ENCODE measurements at regions not wholly inside any gene's neighbourhood (a gene's known extent, or its start where the extent isn't known, plus 50 kb on each side); places are given as distances from the start of the nearest gene placed in this dataset.
A peak's percentile ranks its signal among the peaks of the same experiment; 100 is the strongest.
"Not testable (repeated sequence)": the region's sequence is repeated elsewhere in the genome, so short reads cannot be mapped to it uniquely, and the experiment has no call there.

GRCh38 chr2:8505311-8505920 is 176.4 kb upstream of the ID2 start:
- no peak for DNase-seq

DNA sequence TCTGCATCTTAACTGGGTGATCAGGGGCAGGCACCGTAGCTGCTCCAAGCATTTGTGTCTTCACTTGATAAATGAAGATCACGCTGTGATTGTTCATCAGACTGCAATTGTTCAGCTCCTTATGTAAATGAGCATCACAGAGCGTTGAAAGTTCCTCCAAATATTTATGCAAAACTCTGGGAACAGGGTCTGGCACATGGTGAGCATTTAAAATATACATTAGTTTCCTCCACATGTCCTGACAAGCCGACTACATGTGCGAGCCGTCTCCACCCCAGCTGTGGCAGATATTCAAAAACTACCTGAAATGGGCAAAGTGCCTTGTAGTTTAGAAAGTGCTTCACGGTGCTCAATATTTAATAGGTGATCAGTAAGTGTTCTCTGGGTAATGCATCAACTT is 175.1 kb upstream of the ID2 start:
- DNase-seq, result no peak

DNA sequence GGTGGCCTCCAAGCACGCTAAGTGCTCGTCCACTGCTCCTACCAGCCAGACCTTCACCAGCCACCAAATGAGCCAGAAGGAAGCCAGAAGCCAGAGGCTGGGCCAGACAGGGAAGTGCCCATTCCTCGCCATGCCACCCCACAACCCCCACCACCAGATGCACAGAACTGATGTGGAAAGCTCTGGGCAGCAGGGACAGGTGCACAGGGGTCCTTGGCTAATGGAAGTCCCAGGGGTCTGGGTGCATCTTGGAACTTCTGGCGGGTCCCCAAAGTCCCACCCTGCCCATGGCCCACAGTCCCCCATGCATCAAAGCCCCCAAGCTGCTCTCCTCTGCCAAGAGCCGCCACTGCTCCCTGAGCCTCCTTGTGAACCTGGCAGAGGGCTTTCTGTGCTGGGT is 173.1 kb upstream of the ID2 start:
- no peak for DNase-seq

DNA sequence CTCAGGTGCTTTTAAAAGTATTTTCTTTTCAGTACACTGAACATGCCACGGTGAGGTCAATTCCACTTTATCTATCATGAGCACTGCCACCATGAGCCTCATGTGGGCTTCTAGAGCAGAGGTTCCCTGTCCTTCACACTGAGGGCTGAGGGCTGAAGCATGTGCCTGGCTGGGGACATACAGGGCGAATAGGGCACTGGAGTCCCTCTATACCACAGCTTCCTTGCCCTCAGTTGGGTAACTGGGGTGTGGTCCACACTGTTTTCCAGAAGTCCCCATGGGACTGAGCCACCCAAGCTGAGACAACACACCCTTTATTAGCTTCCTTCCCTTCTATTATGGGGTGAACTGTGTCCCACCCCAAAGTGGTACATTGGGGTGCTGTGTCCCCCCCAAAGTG is 172.2 kb upstream of the ID2 start:
- no peak for DNase-seq

DNA sequence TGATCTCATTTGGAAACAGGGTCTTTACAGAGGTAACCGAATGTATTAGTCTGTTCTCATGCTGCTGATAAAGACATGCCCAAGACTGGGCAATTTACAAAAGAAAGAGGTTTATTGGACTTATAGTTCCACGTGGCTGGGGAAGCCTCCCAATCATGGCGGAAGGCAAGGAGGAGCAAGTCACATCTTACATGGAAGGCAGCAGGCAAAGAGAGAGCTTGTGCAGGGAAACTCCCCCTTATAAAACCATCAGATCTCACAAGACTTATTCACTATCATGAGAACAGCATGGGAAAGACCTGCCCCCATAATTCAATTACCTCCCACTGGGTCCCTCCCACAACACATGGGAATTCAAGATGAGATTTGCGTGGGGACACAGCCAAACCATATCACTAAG is 171.8 kb upstream of the ID2 start:
- DNase-seq, result not testable (repeated sequence)

DNA sequence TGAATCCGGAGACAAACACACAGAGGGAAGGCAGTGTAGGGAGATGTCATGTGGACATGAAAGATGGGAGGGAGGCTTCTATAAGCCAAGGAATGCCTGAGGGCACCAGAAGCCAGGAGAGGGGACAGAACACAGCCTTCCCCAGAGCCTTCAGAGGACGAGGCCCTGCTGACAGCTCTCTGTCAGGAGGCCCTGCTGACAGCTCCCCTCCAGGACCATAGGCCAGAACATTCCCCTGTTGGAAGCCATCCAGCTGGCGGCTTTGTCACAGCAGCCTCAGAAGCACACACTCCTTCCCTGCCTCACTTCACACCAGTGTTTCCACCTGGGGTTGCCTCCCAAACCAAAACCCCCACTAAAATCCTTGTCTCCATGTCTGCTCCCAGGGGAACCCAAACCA is 171.3 kb upstream of the ID2 start:
- DNase-seq, result no peak

DNA sequence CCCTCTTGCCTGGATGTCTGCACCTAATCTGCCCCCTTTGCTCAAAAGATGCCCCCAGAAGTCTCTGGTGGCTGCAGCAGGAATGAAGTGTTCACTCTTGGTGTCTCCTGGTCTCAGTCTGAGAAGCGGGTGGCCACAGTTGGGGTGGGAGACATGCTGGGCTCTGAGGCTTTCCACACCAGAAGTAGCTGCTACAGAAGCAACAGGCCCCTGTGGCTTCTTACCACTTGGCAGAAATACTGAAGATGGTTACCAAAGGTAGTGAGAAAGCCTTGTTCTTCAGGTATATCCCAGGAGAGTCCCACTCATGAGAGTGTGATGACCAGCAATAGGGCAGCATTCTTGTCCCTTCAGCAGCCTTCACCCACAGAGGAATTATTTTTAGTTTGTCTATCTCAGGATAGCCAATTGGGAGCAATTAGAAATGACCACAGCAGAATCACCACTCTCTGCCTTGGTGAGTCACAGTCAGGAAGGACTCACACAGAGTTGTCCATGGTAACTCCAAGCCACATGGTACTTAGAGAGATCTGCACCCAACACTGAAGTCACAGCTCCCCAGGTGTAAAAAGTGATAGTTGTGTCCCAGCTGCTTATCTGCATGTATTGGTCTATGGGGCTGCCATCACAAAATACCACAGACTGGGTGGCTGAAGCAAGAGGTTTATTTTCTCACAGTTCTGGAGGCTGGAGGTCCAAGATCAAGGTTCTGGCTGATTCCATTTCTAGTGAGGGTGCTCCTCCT is 169.8 kb upstream of the ID2 start:
- no peak for DNase-seq

DNA sequence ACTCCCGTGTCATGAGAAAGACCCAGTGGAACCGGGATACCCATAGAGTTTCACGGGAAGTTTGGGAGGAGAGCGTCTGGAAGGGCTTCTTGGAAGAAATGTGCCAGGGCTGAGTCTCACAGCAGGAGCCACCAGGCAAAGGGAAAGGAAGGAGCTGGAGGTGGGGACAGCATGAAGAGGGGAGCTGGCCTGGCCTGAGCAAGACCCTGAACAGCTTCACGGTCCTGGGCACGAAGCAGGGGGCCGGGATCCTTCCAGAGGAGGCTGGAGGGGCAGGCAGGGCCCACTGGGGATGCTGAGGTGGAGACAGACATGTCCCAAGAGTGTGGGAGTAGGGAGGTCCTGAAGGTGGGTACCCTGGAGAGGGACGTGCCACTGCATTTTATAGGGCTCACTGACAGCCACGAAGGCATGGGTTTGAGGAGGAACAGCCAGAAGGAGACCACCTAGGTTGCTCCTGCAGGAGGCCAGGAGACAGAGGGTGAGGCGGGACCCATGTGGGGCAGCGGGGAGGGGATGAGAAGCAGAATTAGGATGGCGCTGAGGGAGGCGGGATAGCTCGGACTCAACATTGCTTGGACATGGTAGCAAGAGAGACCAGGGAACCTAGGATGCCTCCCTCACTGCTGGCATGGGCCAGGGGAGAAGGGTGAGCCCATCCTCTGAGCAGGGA is 168.1 kb upstream of the ID2 start:
- no peak for DNase-seq

DNA sequence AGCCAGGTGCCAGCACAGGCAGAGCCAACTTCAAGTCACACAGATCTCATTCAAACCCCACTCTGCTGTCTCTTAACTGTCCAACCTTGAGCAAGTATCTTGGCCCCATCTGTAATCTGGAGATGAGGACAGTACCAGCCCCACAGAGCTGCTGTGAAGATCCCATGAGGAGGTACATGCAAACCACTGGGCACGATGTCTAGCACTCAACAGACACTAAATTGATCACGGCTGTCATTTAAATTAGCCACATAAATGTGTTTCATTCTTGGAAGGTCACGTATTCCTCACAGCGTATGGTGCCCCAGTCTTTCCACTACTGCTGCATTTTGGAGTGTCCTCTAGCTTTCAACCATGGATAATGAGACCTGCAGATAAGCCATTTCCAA is 167.6 kb upstream of the ID2 start:
- no peak for DNase-seq

DNA sequence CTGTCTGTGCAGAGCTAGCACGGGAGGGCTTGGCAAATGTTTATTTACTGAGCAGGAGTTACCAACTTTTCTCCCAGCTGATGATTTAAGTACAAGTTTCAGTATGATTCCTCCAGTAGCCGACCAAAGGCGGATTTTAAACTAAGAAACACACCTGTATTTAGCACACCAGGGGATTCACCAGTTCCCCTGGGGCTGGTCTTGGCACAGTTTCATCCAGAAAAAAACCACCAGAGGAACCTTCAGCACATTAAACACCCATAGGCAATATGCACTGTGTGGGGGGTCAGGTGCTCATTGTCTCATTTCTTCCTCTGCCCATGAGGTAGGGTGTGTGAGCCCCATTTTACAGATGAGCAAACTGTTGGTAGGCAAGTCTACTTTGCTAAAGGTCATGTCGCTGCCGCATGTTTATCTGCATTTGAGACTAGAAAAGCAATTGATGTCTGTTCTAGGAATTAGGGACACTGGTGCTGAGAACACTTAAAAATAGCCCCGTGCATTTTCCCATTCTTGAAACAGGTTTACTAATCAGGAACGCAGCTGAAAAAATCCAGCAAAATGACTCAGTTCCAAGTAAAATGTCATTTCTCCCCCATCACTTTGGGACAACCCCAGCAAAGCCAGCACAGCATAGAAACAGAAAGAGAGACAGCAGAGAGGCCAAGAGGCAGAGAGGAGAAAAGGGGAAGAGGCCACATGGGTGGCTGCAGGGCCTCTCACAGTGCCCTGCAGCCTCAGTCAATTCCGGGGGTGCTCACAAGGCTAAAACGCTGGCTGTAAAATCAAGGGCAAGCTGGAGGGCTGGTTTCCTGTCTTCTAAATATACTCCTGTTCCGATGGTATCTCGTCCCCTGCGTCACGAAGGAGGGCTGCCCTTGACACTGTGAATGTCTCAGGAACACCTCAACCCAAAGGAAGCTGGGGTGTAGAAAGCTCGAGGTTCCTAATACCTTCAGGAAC is 166.8 kb upstream of the ID2 start:
- peak; percentile 72 for DNase-seq

DNA sequence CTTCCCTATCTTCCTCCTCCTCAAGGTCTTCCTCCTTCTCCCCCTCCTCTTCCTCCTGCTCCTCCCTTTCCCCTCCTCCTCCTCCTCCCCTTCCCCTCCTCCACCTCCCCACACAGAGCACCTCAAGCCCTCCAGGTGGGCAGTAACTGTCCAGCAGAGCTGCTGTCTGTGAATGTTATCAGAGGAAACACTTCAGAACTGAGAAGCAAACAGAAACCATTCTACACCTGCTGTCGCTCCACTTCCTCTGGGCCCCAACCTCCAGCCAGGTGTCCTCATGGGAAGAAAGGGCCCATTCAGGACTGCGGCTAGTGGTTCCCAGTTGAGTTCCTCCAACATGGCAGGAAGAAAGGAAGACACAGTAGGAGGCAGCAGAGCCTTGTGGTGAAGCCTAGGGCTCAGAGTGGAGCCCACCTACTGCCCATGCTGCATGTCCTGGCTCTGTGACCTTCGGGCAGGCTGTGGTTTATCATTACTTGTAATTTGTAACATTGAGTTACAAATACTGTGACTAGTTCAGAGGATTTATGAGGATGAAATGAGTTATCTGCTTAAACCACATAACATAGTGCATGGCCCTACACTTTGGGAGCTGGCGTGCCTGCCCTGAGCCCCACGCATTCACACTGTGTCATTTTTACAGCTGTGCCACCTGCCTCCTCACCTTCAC is 165.9 kb upstream of the ID2 start:
- no peak for DNase-seq

DNA sequence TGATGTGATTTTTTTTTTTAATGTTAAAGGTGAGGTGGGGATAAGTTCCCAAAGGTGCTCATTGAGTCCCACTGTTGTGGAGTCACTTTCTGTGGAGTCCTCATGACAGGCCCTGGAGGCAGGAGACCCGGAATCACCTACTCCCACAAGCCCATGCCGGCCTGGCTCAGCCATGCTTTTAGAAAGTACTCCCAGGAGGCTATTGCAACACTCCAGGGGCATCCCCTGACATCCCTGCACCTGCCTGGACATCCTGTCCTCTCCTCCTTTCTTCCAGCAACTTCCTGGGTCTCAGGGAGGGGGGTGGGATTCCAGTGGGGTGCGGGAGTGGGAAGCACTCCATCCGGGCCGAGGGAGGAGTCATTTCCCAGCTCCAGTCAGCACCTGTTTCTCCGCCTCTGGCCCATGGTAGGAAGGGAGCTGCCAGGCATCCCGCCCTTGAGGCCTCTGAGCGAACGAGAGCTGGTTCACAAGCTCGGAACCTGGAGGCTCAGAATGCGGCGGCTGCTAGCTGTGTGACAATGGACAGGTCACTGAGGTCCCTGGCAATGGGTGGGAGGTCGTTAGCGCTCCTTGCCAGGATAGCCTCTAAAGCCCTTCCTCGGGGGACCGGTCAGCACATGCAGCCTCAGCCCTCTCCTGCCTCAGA is 163.9 kb upstream of the ID2 start:
- DNase-seq, result no peak

- DNase-seq, result no peak
These were observed 162.7 kb upstream of the ID2 start for GRCh38 chr2:8518979-8519668.

GRCh38 chr2:8520791-8521344 is 161.0 kb upstream of the ID2 start:
- DNase-seq, result no peak

- no peak for DNase-seq
These were observed 159.2 kb upstream of the ID2 start for GRCh38 chr2:8522687-8523086.

DNA sequence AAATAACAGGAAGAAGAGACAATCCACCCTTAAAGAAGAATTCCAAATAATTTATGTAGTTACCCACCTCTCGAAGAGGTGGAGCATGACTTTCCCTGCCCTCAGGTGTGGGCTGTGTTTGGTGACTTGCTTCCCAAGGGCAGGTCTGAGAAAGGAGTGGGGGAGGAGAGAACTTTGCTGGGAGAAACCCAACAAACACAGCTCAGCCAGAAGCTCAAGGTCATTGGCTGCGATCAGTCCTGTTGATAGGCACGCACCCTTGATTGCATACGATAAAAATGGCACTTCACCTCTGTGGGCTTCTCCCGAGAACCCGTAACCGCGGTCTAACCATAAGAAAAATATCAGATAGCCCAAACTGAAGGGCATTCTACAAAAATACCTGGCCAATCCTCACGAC is 157.5 kb upstream of the ID2 start:
- no peak for DNase-seq

- no peak for DNase-seq
These were observed 157.0 kb upstream of the ID2 start for GRCh38 chr2:8524823-8525222.

DNA sequence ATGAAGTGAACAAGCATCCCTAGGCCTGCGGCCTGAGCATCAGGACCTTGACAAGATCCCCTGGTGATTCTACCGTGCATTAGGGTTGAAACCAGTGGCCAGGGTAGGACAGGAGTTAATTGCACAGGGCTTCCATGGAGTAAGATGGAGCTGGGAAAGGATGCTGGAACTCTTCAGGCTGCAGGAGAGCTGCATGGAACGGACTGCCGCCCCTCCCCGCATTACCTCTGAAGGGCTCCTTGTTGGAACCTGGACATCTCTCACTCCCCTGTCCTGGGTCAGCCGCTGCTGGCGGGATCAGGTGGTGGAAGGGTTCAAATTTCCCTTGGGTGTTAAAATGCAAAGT is 156.6 kb upstream of the ID2 start:
- DNase-seq, result no peak

DNA sequence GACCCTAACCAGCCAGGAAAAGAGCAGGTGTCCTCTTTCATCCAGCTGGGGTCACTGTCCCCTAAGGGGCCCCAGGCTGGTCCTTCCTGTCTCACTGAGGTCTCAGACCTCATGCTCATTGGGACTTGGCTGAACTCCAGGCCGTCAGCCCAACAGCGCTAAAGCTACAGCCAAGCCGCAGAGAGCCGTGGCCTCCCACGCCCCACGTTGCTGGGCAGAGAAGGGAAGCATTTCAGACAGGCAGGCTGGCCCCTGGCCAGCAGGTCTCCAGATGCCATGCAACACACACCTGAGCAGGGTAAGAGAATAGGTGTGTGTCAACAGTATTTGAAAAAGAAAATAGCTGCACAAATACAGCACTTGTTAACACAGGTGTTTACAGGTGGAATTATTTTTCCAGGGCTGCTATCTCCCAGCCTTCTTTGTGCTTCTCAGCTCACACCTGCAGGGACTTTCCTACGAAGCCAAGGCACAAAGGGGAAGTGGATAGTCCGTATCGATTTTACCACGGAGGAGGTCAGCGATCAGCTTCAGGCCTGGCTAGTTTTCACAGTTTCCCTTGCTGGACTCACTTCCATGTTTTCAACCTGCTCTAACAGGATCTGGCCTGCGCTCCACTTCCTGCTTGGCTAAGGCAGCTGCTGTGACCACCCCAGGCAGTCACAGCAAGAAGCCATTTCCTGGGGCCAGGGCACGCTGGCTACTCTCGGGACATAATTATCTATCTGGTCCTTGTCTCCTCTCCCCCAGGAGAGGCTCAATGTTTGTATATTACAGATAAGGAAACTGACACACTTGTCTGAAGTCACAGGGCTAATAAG is 156.1 kb upstream of the ID2 start:
- DNase-seq, result peak; percentile 88

DNA sequence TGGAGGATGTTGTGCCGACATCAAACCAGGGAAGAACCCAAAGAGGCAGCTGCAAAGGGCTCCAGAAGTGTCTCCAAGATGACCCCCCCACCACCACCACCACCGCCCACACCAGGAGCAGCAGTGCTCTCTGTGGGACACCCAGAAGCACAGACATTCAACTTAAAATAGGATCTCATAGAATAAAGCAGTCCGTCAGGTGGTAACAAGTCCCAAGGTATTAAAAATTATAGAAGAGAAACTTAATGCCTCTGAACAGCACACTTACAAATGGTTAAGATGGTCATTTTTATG is 155.5 kb upstream of the ID2 start:
- no peak for DNase-seq

GRCh38 chr2:8527031-8527430 is 154.8 kb upstream of the ID2 start:
- no peak for DNase-seq
